ENCODE measurements at regions not wholly inside any gene's neighbourhood (a gene's known extent, or its start where the extent isn't known, plus 50 kb on each side); places are given as distances from the start of the nearest gene placed in this dataset.

DNA sequence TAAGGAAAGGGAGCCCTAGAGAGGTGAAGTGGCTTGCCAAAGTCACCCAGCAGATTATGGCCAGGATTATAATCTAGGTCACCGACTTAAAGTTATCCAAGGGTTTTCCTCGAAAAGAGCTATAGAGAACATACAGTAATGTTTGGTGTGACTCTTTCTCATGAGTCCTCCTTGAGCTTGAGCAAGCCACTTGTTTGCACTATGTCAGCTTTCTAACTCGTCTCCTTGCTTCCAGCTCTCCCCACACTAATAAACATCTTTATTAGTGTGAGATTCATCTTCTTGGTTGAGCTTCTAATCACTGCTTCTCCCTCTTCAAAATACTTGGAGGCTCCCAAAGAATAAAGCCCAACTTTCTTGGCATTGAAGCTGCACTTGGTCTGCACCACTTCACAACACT, 390.0 kb upstream of the USP24 start:
- Mint-ChIP-seq H3K36me3 (ENCODE audit: low read depth) (peaks cover 3% of the 10 kb centered on the region), H3K27ac (ENCODE audit: unreplicated experiment) (no peak overlapping the region), H3K27me3 (ENCODE audit: low read depth) (no peaks in the 10 kb centered on the region), H3K4me3 (ENCODE audit: unreplicated experiment) (no peak overlapping the region), H3K4me1 (ENCODE audit: low read depth) (peaks cover 6% of the 10 kb centered on the region), H3K9me3 (ENCODE audit: low read depth) (peaks cover 5% of the 10 kb centered on the region)
- TF ChIP-seq, protein P1, sequence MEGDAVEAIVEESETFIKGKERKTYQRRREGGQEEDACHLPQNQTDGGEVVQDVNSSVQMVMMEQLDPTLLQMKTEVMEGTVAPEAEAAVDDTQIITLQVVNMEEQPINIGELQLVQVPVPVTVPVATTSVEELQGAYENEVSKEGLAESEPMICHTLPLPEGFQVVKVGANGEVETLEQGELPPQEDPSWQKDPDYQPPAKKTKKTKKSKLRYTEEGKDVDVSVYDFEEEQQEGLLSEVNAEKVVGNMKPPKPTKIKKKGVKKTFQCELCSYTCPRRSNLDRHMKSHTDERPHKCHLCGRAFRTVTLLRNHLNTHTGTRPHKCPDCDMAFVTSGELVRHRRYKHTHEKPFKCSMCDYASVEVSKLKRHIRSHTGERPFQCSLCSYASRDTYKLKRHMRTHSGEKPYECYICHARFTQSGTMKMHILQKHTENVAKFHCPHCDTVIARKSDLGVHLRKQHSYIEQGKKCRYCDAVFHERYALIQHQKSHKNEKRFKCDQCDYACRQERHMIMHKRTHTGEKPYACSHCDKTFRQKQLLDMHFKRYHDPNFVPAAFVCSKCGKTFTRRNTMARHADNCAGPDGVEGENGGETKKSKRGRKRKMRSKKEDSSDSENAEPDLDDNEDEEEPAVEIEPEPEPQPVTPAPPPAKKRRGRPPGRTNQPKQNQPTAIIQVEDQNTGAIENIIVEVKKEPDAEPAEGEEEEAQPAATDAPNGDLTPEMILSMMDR (IDR thresholded peaks at IDR 0.05): no peak
- DNase-seq (ENCODE audit: low spot score): no peak

DNA sequence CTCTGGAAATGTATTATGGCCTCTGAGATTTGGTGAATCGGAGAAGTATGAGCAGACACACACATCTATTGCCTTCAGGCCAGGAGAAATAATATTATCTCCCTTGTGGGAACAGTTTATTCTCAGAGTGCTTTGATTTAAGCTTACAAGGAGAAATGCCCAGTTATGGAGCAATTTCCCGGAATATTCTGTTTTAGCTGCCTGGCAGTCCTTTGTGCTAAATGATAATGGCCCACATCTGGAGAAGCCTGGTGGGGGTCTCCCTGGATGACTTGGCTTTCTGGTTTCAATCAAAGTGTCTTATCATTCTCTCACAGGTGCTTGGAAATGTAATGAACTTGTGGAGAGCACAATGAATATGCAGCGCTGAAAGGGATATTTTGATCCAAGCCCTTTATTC, 389.6 kb upstream of the USP24 start:
- H3K4me3 Mint-ChIP-seq (ENCODE audit: unreplicated experiment): no peak overlapping the region
- TF ChIP-seq, protein P1 (IDR thresholded peaks at IDR 0.05): no peak
- H3K36me3 Mint-ChIP-seq (ENCODE audit: low read depth): peaks cover 3% of the 10 kb centered on the region
- H3K27ac Mint-ChIP-seq (ENCODE audit: unreplicated experiment): no peak overlapping the region
- peaks cover 5% of the 10 kb centered on the region for H3K9me3 Mint-ChIP-seq (ENCODE audit: low read depth)
- peaks cover 2% of the 10 kb centered on the region for H3K4me1 Mint-ChIP-seq (ENCODE audit: low read depth)
- no peaks in the 10 kb centered on the region for H3K27me3 Mint-ChIP-seq (ENCODE audit: low read depth)
- no peak for DNase-seq (ENCODE audit: low spot score)

DNA sequence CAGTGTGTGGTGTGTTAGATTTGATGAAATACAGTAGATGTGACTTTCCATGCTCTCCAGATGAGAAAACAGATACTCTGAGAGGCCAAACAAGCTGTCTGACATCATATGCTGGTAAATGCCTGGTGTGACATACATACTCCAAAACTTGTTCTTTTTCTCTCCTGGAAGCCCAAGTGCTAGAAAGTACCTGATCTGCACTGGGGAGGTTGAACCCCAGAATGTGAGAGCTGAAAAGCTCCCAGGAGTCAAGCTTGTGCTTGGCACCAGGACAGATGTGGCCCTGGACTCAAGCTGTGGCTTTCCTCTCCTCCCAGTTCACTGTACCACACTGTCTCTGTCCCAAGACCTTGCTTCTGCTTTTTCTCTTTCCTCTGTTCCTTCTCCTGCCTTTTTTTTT, 389.0 kb upstream of the USP24 start:
- TF ChIP-seq, protein P1 (IDR thresholded peaks at IDR 0.05): no peak
- H3K4me1 Mint-ChIP-seq (ENCODE audit: low read depth): no peaks in the 10 kb centered on the region
- H3K27ac Mint-ChIP-seq (ENCODE audit: unreplicated experiment): no peak overlapping the region

DNA sequence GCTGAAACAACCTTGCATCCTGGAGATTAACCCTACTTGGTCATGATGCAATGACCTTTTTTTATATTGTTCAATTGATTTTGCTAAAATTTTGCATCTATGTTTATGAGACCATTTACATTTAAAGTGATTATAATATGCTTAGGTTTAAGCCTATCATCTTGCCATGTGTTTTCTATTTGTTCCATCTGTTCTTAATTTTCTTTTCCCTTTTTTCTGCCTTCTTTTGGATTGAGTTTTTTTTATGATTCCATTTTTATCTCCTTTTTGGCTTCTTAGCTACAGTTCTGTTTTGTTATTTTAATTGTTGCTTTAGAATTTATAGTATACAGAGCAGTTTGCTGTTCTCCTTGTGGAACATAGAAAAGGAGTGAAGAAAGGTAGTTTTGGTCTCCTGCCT, 385.1 kb upstream of the USP24 start:
- H3K9me3 Mint-ChIP-seq (ENCODE audit: low read depth): peaks cover 18% of the 10 kb centered on the region
- H3K27me3 Mint-ChIP-seq (ENCODE audit: low read depth): no peaks in the 10 kb centered on the region
- no peak overlapping the region for H3K27ac Mint-ChIP-seq (ENCODE audit: unreplicated experiment)
- no peak overlapping the region for H3K4me3 Mint-ChIP-seq (ENCODE audit: unreplicated experiment)
- no peaks in the 10 kb centered on the region for H3K36me3 Mint-ChIP-seq (ENCODE audit: low read depth)
- TF ChIP-seq, protein P1 (IDR thresholded peaks at IDR 0.05): no peak
- no peak for DNase-seq (ENCODE audit: low spot score)
- H3K4me1 Mint-ChIP-seq (ENCODE audit: low read depth): no peaks in the 10 kb centered on the region

More for the DNA sequence above, 389.0 kb upstream of the USP24 start:
- Mint-ChIP-seq H3K4me3 (ENCODE audit: unreplicated experiment) (no peak overlapping the region), H3K27me3 (ENCODE audit: low read depth) (no peaks in the 10 kb centered on the region), H3K36me3 (ENCODE audit: low read depth) (peaks cover 3% of the 10 kb centered on the region), H3K9me3 (ENCODE audit: low read depth) (peaks cover 5% of the 10 kb centered on the region)
- no peak for DNase-seq (ENCODE audit: low spot score)

DNA sequence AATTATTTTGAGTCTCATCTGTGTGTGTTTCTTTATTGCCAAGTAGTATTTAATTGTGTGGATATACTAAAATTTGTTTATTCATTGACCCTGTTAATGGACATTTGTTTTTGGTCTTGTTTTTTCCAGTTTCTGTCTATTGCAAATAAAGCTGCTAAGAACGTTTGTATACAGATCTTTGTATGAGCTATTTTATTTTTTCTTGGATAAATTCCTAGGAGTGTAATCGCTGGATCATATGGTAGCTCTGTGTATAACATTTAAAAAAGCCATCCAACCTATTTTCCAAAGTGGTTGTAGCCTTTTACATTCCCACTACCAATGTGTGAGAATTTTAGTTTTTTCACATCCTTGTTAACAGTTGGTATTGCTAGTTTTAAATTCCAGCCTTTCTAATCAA, 382.7 kb upstream of the USP24 start:
- Mint-ChIP-seq H3K27ac (ENCODE audit: unreplicated experiment) (no peak overlapping the region), H3K36me3 (ENCODE audit: low read depth) (no peaks in the 10 kb centered on the region), H3K9me3 (ENCODE audit: low read depth) (peaks cover 18% of the 10 kb centered on the region), H3K4me3 (ENCODE audit: unreplicated experiment) (no peak overlapping the region), H3K4me1 (ENCODE audit: low read depth) (peaks cover 3% of the 10 kb centered on the region), H3K27me3 (ENCODE audit: low read depth) (no peaks in the 10 kb centered on the region)
- DNase-seq (ENCODE audit: low spot score): no peak
- TF ChIP-seq, protein P1 (IDR thresholded peaks at IDR 0.05): no peak

Data from chondrocyte (in vitro differentiated cells).